SK-N-MC (cell line): ENCODE measurements at regions not wholly inside any gene's neighbourhood (a gene's known extent, or its start where the extent isn't known, plus 50 kb on each side); places are given as distances from the start of the nearest gene placed in this dataset.

Source experiments
- EZH2 ChIP-seq: fragments of 200-600 bp; sonication (generic); IDR thresholded peaks from one replicate; pipeline ENCODE4 v1.6.1; 2017; ENCODE audit warnings: antibody characterized with exemption
- FOXP2 ChIP-seq: optimal IDR thresholded peaks from 2 replicates; pipeline ENCODE3; 2011; ENCODE audit warnings: mild to moderate bottlenecking, moderate library complexity; ENCODE audit not compliant: insufficient read depth; ENCODE audit errors: extremely low read length, control extremely low read depth
- POLR2AphosphoS5 ChIP-seq: IDR thresholded peaks from 2 replicates; pipeline ENCODE4 v1.6.1; 2012; ENCODE audit warnings: mild to moderate bottlenecking, low read depth, low read length, borderline replicate concordance

GRCh38 chr14:26389646-26390508 is 208.0 kb downstream of the NOVA1 start:
- TF ChIP-seq EZH2 = no peak
- no peak for TF ChIP-seq POLR2AphosphoS5
- no peak for TF ChIP-seq FOXP2
